Peyer's patch (tissue), 4 donors: ENCODE measurements at regions not wholly inside any gene's neighbourhood (a gene's known extent, or its start where the extent isn't known, plus 50 kb on each side); places are given as distances from the start of the nearest gene placed in this dataset.

Experiments used
- CTCF ChIP-seq, 6 experiments: fragments of 450-650 bp in 4 of 6; fragments of 200-600 bp in 2 of 6; sonication (generic) in 1 of 6; IDR thresholded peaks; one replicate each; pipeline ENCODE4 v1.5.1; 2017 to 2019; ENCODE audit warnings: antibody characterized with exemption in 6 of 6, mild to moderate bottlenecking in 3 of 6, moderate library complexity in 1 of 6
- POLR2A ChIP-seq, 2 donors: fragments of 450-650 bp; IDR thresholded peaks; one replicate each; pipeline ENCODE4 v1.5.1; 2017; ENCODE audit warnings: antibody characterized with exemption in 2 of 2, mild to moderate bottlenecking in 2 of 2, moderate library complexity in 2 of 2

GRCh38 chr7:68406480-68406879 is 1191.8 kb upstream of the AUTS2 start:
- no peak for TF ChIP-seq CTCF (IDR thresholded peaks at IDR 0.05)
- TF ChIP-seq POLR2A (IDR thresholded peaks at IDR 0.05): no peak
